Testis (tissue), 2 donors: ENCODE measurements at regions not wholly inside any gene's neighbourhood (a gene's known extent, or its start where the extent isn't known, plus 50 kb on each side); places are given as distances from the start of the nearest gene placed in this dataset.
"Not testable (repeated sequence)": the region's sequence is repeated elsewhere in the genome, so short reads cannot be mapped to it uniquely, and the experiment has no call there.

ENCODE experiments used
- DNase-seq: peaks from one replicate; pipeline ENCODE4 v3.0.0-alpha.2; 2019
- H3K27ac ChIP-seq, 2 donors: fragments of 200-600 bp; sonication (generic); one replicate each; pipeline ENCODE4 v1.5.1; 2019
- H3K27me3 ChIP-seq: fragments of 200-600 bp; sonication (generic); one replicate; pipeline ENCODE4 v1.5.1; 2019
- H3K36me3 ChIP-seq: fragments of 200-600 bp; sonication (generic); one replicate; pipeline ENCODE4 v1.5.1; 2017; ENCODE audit warnings: low read depth; ENCODE audit errors: missing control alignments
- H3K4me1 ChIP-seq: fragments of 200-600 bp; sonication (generic); one replicate; pipeline ENCODE4 v1.5.1; 2019
- H3K4me3 ChIP-seq, 2 donors: fragments of 200-600 bp; sonication (generic); one replicate each; pipeline ENCODE4 v1.5.1; 2017 to 2019
- H3K9me3 ChIP-seq: fragments of 200-600 bp; sonication (generic); one replicate; pipeline ENCODE4 v1.5.1; 2017
- POLR2A ChIP-seq: fragments of 450-650 bp; IDR thresholded peaks from one replicate; pipeline ENCODE4 v1.6.1; 2017; ENCODE audit warnings: antibody characterized with exemption, mild to moderate bottlenecking, moderate library complexity
- WGBS, 2 donors: methylation state at CpG; one replicate each; pipeline ENCODE4 v1.1.5; 2018; 5-methylcytosine and 5-hydroxymethylcytosine counted together
- intact Hi-C: fragments of 100-400 bp; cut with DNase I; formaldehyde crosslinking; loops from one replicate; pipeline ENCODE4 v1.15.1; 2023; ENCODE audit warnings: low total_unique reads
- TF ChIP-seq, protein P1 (sequence below), 3 experiments: fragments of 450-650 bp in 2 of 3; fragments of 200-600 bp in 1 of 3; sonication (generic) in 1 of 3; IDR thresholded peaks; one replicate each; pipeline ENCODE4 v1.5.1; 2016 to 2019; ENCODE audit warnings: antibody characterized with exemption in 3 of 3, mild to moderate bottlenecking in 2 of 3, moderate library complexity in 1 of 3

DNA sequence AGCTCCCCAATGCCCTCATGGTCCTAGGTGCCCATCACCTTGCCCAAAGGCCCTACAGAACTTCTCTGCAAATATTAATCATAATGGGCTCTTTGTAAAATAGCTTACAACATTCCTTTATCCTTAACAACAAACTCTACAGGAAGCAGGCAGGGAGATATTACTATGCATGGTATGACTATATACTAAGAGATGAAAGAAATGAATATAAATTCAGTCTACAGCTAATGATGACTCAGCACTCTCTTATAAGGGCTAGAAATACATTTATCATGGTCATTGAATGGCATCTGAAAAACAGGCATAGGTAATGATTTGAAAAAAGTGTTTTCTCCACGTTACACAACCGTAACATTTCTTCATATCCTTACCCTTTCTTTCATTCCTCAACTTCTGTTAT, 254.8 kb upstream of the DSEL start:
- Histone ChIP-seq H3K36me3 (no peaks in the 10 kb centered on the region), H3K4me1 (no peaks in the 10 kb centered on the region), H3K9me3 (no peaks in the 10 kb centered on the region), H3K27ac (no peak overlapping the region), H3K4me3 (no peak overlapping the region), H3K27me3 (no peaks in the 10 kb centered on the region)
- intact Hi-C loops: no loop called here
- DNase-seq: no peak
- WGBS, 2 donors: 87 to 91% methylated on average over 2 of the region's 2 CpGs
- TF ChIP-seq, protein P1, sequence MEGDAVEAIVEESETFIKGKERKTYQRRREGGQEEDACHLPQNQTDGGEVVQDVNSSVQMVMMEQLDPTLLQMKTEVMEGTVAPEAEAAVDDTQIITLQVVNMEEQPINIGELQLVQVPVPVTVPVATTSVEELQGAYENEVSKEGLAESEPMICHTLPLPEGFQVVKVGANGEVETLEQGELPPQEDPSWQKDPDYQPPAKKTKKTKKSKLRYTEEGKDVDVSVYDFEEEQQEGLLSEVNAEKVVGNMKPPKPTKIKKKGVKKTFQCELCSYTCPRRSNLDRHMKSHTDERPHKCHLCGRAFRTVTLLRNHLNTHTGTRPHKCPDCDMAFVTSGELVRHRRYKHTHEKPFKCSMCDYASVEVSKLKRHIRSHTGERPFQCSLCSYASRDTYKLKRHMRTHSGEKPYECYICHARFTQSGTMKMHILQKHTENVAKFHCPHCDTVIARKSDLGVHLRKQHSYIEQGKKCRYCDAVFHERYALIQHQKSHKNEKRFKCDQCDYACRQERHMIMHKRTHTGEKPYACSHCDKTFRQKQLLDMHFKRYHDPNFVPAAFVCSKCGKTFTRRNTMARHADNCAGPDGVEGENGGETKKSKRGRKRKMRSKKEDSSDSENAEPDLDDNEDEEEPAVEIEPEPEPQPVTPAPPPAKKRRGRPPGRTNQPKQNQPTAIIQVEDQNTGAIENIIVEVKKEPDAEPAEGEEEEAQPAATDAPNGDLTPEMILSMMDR (IDR thresholded peaks at IDR 0.05): no peak
- TF ChIP-seq POLR2A: no peak

DNA sequence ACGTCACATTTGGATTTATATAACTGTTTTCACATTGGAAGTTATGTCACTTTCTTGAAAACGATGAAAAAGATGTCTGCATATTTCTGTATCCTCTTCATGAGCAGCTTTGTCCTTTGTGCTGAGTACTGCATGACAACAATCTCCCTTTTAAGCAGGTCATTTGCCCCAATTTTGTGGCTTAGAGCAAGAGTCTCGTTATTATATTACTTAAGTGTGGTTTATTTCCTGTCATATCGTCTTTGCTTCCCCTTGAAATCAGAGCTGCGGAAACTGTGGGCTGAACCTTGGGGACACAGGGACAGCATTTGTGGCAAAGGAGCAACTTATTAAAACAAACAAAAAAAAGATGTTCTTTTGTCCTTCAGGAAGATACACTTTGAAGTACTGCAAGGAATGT, 254.0 kb upstream of the DSEL start:
- no peak for DNase-seq
- Histone ChIP-seq H3K36me3 (no peaks in the 10 kb centered on the region), H3K9me3 (no peaks in the 10 kb centered on the region), H3K4me3 (no peak overlapping the region), H3K27me3 (no peaks in the 10 kb centered on the region), H3K4me1 (no peaks in the 10 kb centered on the region), H3K27ac (no peak overlapping the region)
- 74 to 75% methylated on average over 5 of the region's 5 CpGs for WGBS, 2 donors
- TF ChIP-seq, protein P1 (IDR thresholded peaks at IDR 0.05): no peak
- TF ChIP-seq POLR2A: no peak
- intact Hi-C loops: no loop called here

DNA sequence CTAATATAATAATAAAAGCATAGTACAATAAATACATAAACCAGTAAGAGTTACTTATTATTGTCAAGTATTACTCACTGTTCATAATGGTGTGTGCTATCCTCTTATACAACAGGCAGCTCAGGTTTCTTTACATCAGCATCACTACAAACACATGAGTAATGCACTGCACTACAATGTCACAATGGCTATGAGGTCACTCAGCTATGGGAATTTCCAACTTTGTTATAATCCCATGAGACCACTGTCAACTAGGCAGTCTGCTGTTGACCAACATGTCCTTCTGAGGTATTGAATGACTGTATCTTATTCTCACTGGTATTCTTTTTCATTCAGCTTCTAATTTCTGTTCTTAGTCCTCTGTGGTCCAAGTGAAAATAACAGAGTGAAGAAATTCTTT, 250.4 kb upstream of the DSEL start:
- no peaks in the 10 kb centered on the region for H3K4me1 ChIP-seq
- no peaks in the 10 kb centered on the region for H3K27me3 ChIP-seq
- no peaks in the 10 kb centered on the region for H3K9me3 ChIP-seq
- H3K36me3 ChIP-seq: no peaks in the 10 kb centered on the region
- DNase-seq: no peak
- intact Hi-C loops: no loop called here
- no peak overlapping the region for H3K4me3 ChIP-seq
- no peak overlapping the region for H3K27ac ChIP-seq
- no peak for TF ChIP-seq POLR2A
- TF ChIP-seq, protein P1 (IDR thresholded peaks at IDR 0.05): no peak

DNA sequence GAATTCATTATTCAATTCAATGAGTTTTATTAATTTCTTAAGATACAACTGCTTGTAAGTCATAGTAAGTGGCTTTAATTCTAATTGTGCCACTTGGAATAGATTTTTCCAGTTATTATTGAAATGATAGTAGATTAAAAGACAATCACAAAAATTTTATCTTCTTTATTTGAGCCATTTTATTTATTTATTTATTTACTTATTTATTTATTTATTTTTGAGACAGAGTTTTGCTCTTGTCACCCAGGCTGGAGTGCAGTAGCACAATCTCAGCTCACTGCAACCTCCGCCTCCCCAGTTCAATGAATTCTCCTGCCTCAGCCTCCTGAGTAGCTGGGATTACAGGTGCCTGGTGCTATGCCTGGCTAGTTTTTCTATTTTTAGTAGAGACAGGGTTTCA, 235.7 kb upstream of the DSEL start:
- H3K4me3 ChIP-seq, H3K27ac ChIP-seq, DNase-seq, H3K4me1 ChIP-seq, H3K36me3 ChIP-seq, intact Hi-C loops, H3K9me3 ChIP-seq, H3K27me3 ChIP-seq: not testable (repeated sequence)
- WGBS, 2 donors: 100% methylated on average over 1 of the region's 1 CpG

DNA sequence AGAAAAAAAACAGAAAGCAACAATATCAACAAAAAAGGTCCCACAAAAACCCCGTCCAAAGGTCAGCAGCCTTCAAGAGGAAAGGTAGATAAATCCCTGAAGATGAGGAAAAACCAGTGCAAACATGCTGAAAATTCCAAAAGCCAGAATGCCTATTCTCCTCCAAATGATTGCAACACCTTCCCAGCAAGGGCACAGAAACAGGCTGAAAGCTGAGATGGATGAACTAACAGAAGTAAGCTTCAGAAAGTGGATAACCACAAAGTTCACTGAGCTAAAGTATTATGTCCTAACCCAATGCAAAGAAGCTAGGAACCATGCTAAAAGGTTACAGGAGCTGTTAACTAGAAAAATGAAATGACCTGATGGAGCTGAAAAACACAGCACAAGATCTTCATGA, 226.4 kb upstream of the DSEL start:
- Histone ChIP-seq H3K9me3 (no peaks in the 10 kb centered on the region), H3K4me3 (no peak overlapping the region), H3K27ac (no peak overlapping the region), H3K4me1 (no peaks in the 10 kb centered on the region), H3K27me3 (no peaks in the 10 kb centered on the region), H3K36me3 (no peaks in the 10 kb centered on the region)
- no peak for DNase-seq
- intact Hi-C loops: no loop called here
- TF ChIP-seq POLR2A: no peak
- TF ChIP-seq, protein P1 (IDR thresholded peaks at IDR 0.05): no peak
- 90 to 91% methylated on average over 1 of the region's 1 CpG for whole genome bisulfite sequencing, 2 donors
